Prostate gland (tissue), 2 donors: ENCODE measurements at regions not wholly inside any gene's neighbourhood (a gene's known extent, or its start where the extent isn't known, plus 50 kb on each side); places are given as distances from the start of the nearest gene placed in this dataset.

Experiments used
- CTCF ChIP-seq, 4 experiments: fragments of 200-600 bp in 2 of 4; fragments of 450-650 bp in 2 of 4; sonication (generic) in 2 of 4; IDR thresholded peaks; 1 replicate in 3 of 4; 2 replicates in 1 of 4; pipeline ENCODE4 v1.5.1; 2016 to 2019; ENCODE audit warnings: antibody characterized with exemption in 4 of 4, mild to moderate bottlenecking in 2 of 4, moderate library complexity in 2 of 4
- POLR2A ChIP-seq: fragments of 450-650 bp; IDR thresholded peaks from one replicate; pipeline ENCODE4 v1.6.1; 2016; ENCODE audit warnings: antibody characterized with exemption, mild to moderate bottlenecking
- POLR2AphosphoS5 ChIP-seq: sonication (generic); formaldehyde crosslinking; IDR thresholded peaks from one replicate; pipeline ENCODE4 v1.6.1; 2017; ENCODE audit warnings: antibody characterized with exemption

GRCh38 chr16:48085729-48086128 is 70.1 kb downstream of the ABCC12 start:
- TF ChIP-seq CTCF (IDR thresholded peaks at IDR 0.05) (no peak), POLR2A (no peak), POLR2AphosphoS5 (no peak)
